ENCODE measurements at regions not wholly inside any gene's neighbourhood (a gene's known extent, or its start where the extent isn't known, plus 50 kb on each side); places are given as distances from the start of the nearest gene placed in this dataset. TPM values are rescaled to one million over a fixed set of nuclear protein-coding genes. Genes with fewer than 3 reads are reported as not detected.

MicroRNAs in the stretch of these regions (microRNA counts, 767-probe panel; counts per million panel counts)
- not detected for microRNA hsa-miR-4532

Small RNA genes in the stretch of these regions (microRNA-seq; reads per million reads assigned to microRNA genes)
- not detected for gene MIR4532

Small RNA genes in the stretch of these regions (small RNA-seq; reads per million reads assigned to genes)
- gene MIR4532 (ENCODE audit: low replicate concordance), result not detected
